GM23248 (cell line): ENCODE measurements at regions not wholly inside any gene's neighbourhood (a gene's known extent, or its start where the extent isn't known, plus 50 kb on each side); places are given as distances from the start of the nearest gene placed in this dataset.

Experiments
- DNase-seq: peaks from one replicate; pipeline ENCODE4 v3.0.0-alpha.2; 2015
- H2AFZ ChIP-seq: fragments of 200-600 bp; sonication (generic); 2 replicates; pipeline ENCODE4 v1.6.1; 2016; ENCODE audit warnings: antibody characterized with exemption
- H3F3A ChIP-seq: fragments of 200-600 bp; sonication (generic); 2 replicates; pipeline ENCODE4 v1.6.1; 2016; ENCODE audit warnings: mild to moderate bottlenecking, antibody characterized with exemption, mixed run types; ENCODE audit not compliant: insufficient read depth
- H3K27ac ChIP-seq: fragments of 200-600 bp; sonication (generic); 2 replicates; pipeline ENCODE4 v1.5.1; 2016; ENCODE audit warnings: mild to moderate bottlenecking
- H3K27me3 ChIP-seq: fragments of 200-600 bp; sonication (generic); replicated peaks from 2 replicates; pipeline ENCODE4 v1.6.1; 2016; ENCODE audit warnings: mild to moderate bottlenecking; ENCODE audit not compliant: insufficient read depth
- H3K36me3 ChIP-seq: fragments of 200-600 bp; sonication (generic); 2 replicates; pipeline ENCODE4 v1.6.1; 2016; ENCODE audit warnings: low read depth, mild to moderate bottlenecking
- H3K4me1 ChIP-seq: fragments of 200-600 bp; sonication (generic); 2 replicates; pipeline ENCODE4 v1.6.1; 2016; ENCODE audit warnings: mild to moderate bottlenecking; ENCODE audit not compliant: insufficient read depth
- H3K4me2 ChIP-seq: fragments of 200-600 bp; sonication (generic); one replicate; pipeline ENCODE4 v1.6.1; 2016; ENCODE audit warnings: mild to moderate bottlenecking; ENCODE audit not compliant: unreplicated experiment
- H3K4me3 ChIP-seq: fragments of 200-600 bp; sonication (generic); 2 replicates; pipeline ENCODE4 v1.5.1; 2016; ENCODE audit warnings: mild to moderate bottlenecking
- H3K79me2 ChIP-seq: fragments of 200-600 bp; sonication (generic); 2 replicates; pipeline ENCODE4 v1.6.1; 2016; ENCODE audit warnings: mild to moderate bottlenecking; ENCODE audit not compliant: insufficient read depth
- H3K9ac ChIP-seq: fragments of 200-600 bp; sonication (generic); 2 replicates; pipeline ENCODE4 v1.6.1; 2016; ENCODE audit warnings: mild to moderate bottlenecking
- H3K9me2 ChIP-seq: fragments of 200-600 bp; sonication (generic); 2 replicates; pipeline ENCODE4 v1.6.1; 2016; ENCODE audit warnings: mixed run types, mild to moderate bottlenecking, moderate library complexity; ENCODE audit not compliant: insufficient read depth
- H3K9me3 ChIP-seq: fragments of 200-600 bp; sonication (generic); one replicate; pipeline ENCODE4 v1.6.1; 2017; ENCODE audit warnings: low read depth
- H4K20me1 ChIP-seq: fragments of 200-600 bp; sonication (generic); 2 replicates; pipeline ENCODE4 v1.6.0; 2016; ENCODE audit not compliant: insufficient read depth
- EZH2 ChIP-seq: fragments of 200-600 bp; sonication (generic); IDR thresholded peaks from 2 replicates; pipeline ENCODE4 v1.6.1; 2018; ENCODE audit warnings: antibody characterized with exemption, mild to moderate bottlenecking; ENCODE audit not compliant: insufficient read depth, poor library complexity, severe bottlenecking
- EZH2phosphoT487 ChIP-seq: fragments of 200-600 bp; sonication (generic); IDR thresholded peaks from 2 replicates; pipeline ENCODE4 v1.6.1; 2018; ENCODE audit warnings: antibody characterized with exemption, moderate library complexity, mild to moderate bottlenecking, low read depth; ENCODE audit not compliant: insufficient read depth
- WGBS, 2 experiments: methylation state at CpG; one replicate each; pipeline ENCODE4 v1.1.6; 2015 to 2017; ENCODE audit warnings: low lambda C conversion rate in 2 of 2, low coverage in 1 of 2; ENCODE audit errors: missing lambda C conversion rate in 2 of 2; 5-methylcytosine and 5-hydroxymethylcytosine counted together
- in situ Hi-C: fragments of 300-500 bp; cut with MboI; formaldehyde crosslinking; loops from 2 replicates; pipeline ENCODE4 v1.15.0; 2020

DNA sequence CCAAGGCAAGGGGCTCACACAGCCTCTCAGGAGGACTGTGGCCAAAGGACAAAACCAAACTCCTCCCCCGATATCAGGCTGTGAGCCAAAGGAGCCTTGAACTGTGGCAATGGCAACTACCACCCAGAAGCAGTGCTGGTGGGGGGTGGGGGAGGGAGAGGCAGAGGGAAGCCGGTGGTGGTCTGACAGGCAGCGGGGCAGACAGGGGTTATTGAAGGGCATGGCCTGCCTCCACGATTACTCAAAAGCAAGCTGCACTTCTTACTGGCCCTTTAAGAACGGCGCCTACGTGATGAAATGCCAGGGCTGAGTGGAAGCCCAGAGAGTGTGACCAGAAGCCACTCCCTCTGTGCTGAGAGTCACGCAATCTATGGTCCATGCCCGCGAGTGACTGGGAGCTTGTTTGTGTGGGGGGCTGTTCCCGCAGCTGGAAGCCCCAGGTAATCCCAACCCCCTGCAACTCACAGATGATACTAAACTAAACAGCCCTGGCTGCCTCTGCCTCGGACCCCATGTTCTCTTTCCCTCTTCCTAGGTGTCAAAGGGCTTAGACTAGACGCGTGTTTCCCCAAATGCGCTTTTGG is 128.2 kb upstream of the CXCR4 start:
- WGBS, 2 experiments = 21 to 26% methylated on average over 12 to 15 of the region's 15 CpGs
- H3K9me2 ChIP-seq = no peaks in the 10 kb centered on the region
- H3K27me3 ChIP-seq = 0 out of 2 replicates have a peak, but pooled peaks cover 9% of the 10 kb centered on the region
- no peaks in the 10 kb centered on the region; the same call in 1 of the 2 replicates for H3K4me1 ChIP-seq
- H3K79me2 ChIP-seq = no peaks in the 10 kb centered on the region
- H3K9ac ChIP-seq = no peak overlapping the region
- H3K4me3 ChIP-seq = no peak overlapping the region
- H3K9me3 ChIP-seq = no peaks in the 10 kb centered on the region
- 0 out of 2 replicates have a peak overlapping the region, but pooled peaks have one; percentile 22 for H2AFZ ChIP-seq
- H4K20me1 ChIP-seq = no peaks in the 10 kb centered on the region
- no peak overlapping the region for H3K27ac ChIP-seq
- no peaks in the 10 kb centered on the region for H3K36me3 ChIP-seq
- H3K4me2 ChIP-seq = no peak overlapping the region
- no peak for TF ChIP-seq EZH2
- TF ChIP-seq EZH2phosphoT487 = no peak
- peak; percentile 58 for DNase-seq
- in situ Hi-C loops = no loop called here
- H3F3A ChIP-seq = peaks cover 6% of the 10 kb centered on the region

DNA sequence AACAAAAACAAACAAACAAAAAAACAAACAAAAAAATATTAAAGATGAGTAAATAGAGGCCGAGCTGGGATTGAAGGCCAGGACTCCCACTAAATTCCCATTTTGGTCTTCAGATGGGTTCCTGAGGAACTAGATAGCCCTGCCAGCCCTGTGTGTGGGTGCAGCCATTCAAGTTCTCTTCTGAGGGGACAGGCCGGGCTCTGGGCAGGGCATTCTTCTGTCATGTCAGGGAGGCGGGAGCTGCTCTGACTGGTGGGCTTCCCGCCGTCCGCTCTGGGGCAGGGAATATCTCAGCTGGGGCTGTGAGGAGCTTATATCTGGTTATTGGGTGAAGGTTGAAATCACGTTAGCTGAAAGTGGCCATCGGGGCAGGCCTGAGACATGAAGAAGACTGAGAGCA is 127.3 kb upstream of the CXCR4 start:
- DNase-seq = no peak
- in situ Hi-C loops = no loop called here

DNA sequence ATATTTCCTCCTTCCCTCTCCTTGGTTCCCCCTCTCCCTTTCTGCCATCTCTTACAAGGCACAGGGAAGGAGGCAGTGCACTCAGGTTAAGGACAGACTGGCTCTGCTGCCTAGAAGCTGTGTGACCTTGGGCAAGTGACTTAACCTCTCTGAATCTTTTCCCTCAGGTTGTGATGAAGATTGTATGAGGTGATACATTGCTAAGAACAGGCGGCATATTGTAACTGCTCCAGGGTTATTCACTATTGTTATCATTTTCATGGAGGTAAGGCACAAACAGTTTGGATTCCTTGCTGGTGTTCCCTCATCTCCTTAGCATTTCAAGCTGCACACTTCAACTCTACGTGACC is 126.6 kb upstream of the CXCR4 start:
- Histone ChIP-seq H4K20me1 (no peaks in the 10 kb centered on the region), H3K4me1 (no peaks in the 10 kb centered on the region; the same call in 1 of the 2 replicates), H3K36me3 (no peaks in the 10 kb centered on the region), H3K4me3 (no peak overlapping the region), H3K79me2 (no peaks in the 10 kb centered on the region), H2AFZ (no peak overlapping the region), H3K9me2 (no peaks in the 10 kb centered on the region), H3K4me2 (no peak overlapping the region), H3F3A (peaks cover 6% of the 10 kb centered on the region), H3K9ac (no peak overlapping the region), H3K27ac (no peak overlapping the region), H3K27me3 (0 out of 2 replicates have a peak, but pooled peaks cover 4% of the 10 kb centered on the region), H3K9me3 (no peaks in the 10 kb centered on the region)
- WGBS, 2 experiments = 82 to 87% methylated on average over 2 of the region's 2 CpGs
- DNase-seq = no peak
- in situ Hi-C loops = no loop called here
- TF ChIP-seq EZH2phosphoT487 = no peak
- no peak for TF ChIP-seq EZH2

More for the DNA sequence above, 127.3 kb upstream of the CXCR4 start:
- Histone ChIP-seq H3F3A (peaks cover 6% of the 10 kb centered on the region), H3K79me2 (no peaks in the 10 kb centered on the region), H4K20me1 (no peaks in the 10 kb centered on the region), H3K36me3 (no peaks in the 10 kb centered on the region), H3K4me2 (no peak overlapping the region), H3K27ac (no peak overlapping the region), H3K4me3 (no peak overlapping the region), H3K9ac (no peak overlapping the region), H3K9me2 (no peaks in the 10 kb centered on the region), H2AFZ (no peak overlapping the region), H3K4me1 (no peaks in the 10 kb centered on the region; the same call in 1 of the 2 replicates), H3K27me3 (0 out of 2 replicates have a peak, but pooled peaks cover 4% of the 10 kb centered on the region), H3K9me3 (no peaks in the 10 kb centered on the region)
- TF ChIP-seq EZH2phosphoT487 = no peak
- no peak for TF ChIP-seq EZH2
- WGBS, 2 experiments = 90 to 92% methylated on average over 8 of the region's 8 CpGs

DNA sequence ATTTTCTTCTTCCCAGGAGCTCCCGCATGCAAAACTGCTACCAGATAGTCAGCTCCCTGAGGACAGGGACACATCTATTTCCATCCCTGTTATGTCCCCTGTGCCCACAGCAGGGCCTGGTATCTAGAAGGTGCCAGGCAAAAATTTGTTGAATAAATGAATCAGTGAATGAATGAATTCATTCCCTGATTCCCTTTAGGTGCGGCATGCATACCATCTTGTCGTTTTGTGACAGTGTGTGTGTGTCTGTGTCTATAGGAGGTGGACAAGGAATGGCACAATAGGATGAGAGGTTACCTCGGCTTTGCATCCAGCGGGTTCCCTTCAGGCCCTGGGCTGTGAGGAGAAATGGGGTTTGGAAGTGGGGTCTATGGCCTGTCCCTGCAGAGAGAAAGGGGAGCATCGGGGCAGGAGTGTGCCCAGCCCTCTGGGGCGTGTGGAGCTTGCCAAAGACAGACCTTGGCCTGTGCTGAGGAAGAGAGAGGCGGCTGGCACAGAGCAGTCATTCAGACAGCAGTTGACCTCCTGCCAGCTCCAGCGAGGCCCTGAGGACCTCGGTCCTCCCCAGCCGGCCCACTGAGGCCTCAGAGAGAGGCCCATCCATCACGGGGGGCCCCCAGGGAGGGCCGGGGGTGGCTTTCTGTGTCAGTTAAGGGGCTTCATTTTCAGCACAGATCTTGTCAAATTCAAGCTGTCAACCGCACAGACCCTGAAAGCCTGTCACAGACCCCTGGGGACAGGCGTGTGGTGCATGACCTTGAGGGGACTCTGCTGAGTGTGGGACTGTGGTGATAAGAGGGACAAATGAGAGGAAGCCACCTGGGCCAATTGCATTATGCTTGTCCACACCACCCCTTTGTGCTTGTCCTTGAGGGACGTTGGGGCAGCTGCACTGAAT is 125.9 kb upstream of the CXCR4 start:
- H3K4me1 ChIP-seq = no peaks in the 10 kb centered on the region; the same call in 1 of the 2 replicates
- H4K20me1 ChIP-seq = no peaks in the 10 kb centered on the region
- H3K79me2 ChIP-seq = no peaks in the 10 kb centered on the region
- no peak overlapping the region for H3K4me3 ChIP-seq
- H3F3A ChIP-seq = peaks cover 10% of the 10 kb centered on the region
- H3K9me2 ChIP-seq = no peaks in the 10 kb centered on the region
- H3K9me3 ChIP-seq = no peaks in the 10 kb centered on the region
- no peak for DNase-seq
- H3K27me3 ChIP-seq = 0 out of 2 replicates have a peak, but pooled peaks cover 4% of the 10 kb centered on the region
- 59 to 64% methylated on average over 16 of the region's 16 CpGs for WGBS, 2 experiments
- no peak overlapping the region for H3K4me2 ChIP-seq
- no peak overlapping the region for H3K9ac ChIP-seq
- TF ChIP-seq EZH2phosphoT487 (no peak), EZH2 (no peak)
- no peak overlapping the region for H3K27ac ChIP-seq
- in situ Hi-C loops = no loop called here
- H2AFZ ChIP-seq = no peak overlapping the region
- H3K36me3 ChIP-seq = no peaks in the 10 kb centered on the region
